HG02970 (cell line): ENCODE measurements at regions not wholly inside any gene's neighbourhood (a gene's known extent, or its start where the extent isn't known, plus 50 kb on each side); places are given as distances from the start of the nearest gene placed in this dataset.

ENCODE experiments used
- ATAC-seq: cut with Tn5 transposase; IDR thresholded peaks from one replicate; pipeline ENCODE4 v1.9.1; 2021; ENCODE audit warnings: mild to moderate bottlenecking, moderate library complexity, moderate number of reproducible peaks; ENCODE audit not compliant: unreplicated experiment, low FRiP score

DNA sequence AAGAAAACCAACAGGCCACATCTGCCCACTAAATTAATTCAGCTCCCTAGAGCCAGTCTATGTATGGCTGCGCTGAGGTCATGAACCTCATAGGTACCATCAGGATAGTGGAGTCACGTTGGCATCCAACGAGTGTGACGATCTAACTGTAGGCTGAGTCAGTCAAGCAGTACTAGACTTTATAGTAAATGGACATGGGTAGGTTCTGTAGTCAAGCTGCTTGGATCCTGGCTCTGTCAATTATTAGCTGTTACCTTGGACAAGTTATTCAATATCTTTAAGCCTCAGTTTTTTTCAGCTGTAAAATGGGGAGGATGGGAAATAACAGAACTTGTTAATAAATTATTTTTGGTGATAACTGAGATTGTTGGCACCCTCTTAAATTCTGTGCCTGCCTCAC lies 432.4 kb upstream of the RASGEF1B start:
- ATAC-seq: no peak

DNA sequence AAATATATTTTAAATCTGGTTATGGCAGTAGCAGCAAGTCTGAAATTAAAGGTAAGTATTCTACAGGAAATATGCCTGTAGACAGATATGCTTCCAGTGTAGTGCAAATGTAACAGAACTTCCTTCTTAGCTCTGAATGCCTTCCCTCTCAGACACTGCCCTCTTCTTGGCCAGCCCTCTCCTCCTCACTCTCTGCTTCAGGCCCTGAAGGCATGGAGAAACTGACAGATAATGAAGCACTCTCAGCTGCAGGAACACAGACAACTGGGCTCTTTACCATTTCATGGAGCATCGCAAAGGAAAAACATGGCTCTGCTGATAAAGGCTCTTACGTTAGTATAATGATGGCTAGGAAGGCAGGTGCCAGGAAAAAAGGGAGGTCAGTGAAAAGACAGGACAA lies 431.5 kb upstream of the RASGEF1B start:
- ATAC-seq: no peak

GRCh38 chr4:81898862-81899504 lies 427.3 kb upstream of the RASGEF1B start:
- no peak for ATAC-seq

GRCh38 chr4:81896936-81897335 lies 425.2 kb upstream of the RASGEF1B start:
- no peak for ATAC-seq

DNA sequence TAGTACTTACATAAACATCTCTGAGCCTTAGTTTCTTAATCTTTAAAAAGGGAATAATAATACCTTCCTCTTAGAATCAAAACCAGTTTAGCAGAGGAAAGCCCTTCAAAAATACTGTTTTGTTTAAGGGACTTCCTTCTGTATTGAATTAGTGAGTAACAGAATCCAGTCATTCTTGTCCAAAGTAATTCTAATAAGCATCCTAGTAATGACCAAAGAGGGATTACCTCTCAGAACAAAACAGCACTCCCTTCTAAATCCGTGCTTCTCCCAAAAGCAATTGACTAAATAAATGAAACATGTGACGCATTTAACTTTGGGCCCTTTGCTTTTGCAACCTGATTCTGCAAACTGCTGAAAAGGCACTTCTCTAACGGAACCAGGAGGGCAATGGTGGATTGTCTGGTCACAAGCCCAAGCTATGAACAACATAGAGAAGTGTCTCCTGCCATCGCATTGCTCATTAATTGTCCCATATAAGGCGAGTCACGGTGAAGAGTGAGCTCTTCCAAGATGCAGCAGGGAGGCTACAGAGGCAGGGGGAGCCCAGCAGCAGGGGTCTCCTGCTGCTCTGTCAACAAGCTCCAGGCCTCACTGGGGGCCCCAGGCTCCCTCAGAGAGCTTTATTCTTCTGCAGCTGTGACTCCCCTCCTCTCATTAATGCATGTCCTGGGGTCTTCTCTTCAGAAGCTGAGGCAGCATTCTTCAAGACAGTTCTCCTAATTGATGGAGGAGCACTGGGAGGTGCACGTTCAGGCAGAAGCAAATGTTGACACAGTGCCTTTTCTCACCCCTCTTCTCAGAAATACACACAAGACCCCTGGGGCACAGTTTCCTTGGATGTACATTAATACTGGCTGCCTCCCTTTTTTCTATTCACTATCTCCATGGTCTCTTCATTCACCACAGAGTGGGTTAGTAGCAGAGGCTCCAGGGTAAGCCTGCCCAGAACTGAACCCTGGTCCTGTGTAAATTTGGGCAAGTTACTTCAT lies 419.6 kb upstream of the RASGEF1B start:
- ATAC-seq: no peak

DNA sequence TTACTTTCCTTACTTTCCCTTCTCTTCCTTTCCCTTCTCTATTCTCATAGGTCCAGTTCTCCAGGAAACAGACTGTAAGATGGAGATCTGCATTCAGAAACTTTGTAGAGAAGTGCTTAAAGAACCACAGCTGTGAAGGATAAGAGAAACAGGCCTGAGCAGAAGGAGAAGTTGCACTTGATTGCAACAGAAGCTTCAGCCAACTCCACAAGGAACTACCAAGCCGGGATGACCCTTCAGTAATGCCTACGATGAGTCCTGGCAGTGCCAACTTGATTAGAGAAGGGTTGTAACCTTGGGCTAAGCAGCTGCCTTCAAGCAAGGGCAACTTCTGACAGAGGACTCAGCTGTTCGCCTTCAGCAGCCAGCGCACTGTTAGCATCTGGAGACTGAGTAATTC lies 413.3 kb upstream of the RASGEF1B start:
- ATAC-seq: no peak

GRCh38 chr4:81883530-81884450 lies 412.1 kb upstream of the RASGEF1B start:
- no peak for ATAC-seq

DNA sequence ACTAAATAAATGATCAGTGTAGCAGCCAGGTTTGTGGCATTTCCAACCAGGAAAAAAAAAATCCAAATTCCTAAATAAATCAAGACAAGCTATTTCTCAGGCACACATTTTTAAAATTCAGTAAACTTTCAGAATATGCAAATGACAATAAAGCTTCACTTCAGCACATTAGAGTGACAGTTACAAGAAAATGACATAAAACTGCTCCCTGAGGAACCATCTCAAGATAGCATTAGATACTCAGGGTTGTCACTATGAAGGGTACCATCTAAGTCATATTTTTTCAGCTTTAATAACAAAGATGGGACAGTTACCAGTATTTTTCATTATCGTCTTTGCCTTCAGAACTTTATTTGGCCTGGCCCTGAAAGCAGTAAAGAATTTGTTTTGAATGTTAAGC lies 411.3 kb upstream of the RASGEF1B start:
- ATAC-seq: no peak

- no peak for ATAC-seq
Measured at GRCh38 chr4:81881855-81882621, 410.3 kb upstream of the RASGEF1B start.

GRCh38 chr4:81876106-81876505 lies 404.4 kb upstream of the RASGEF1B start:
- ATAC-seq: no peak

- ATAC-seq: no peak
Measured at GRCh38 chr4:81874661-81875515, 403.2 kb upstream of the RASGEF1B start.

DNA sequence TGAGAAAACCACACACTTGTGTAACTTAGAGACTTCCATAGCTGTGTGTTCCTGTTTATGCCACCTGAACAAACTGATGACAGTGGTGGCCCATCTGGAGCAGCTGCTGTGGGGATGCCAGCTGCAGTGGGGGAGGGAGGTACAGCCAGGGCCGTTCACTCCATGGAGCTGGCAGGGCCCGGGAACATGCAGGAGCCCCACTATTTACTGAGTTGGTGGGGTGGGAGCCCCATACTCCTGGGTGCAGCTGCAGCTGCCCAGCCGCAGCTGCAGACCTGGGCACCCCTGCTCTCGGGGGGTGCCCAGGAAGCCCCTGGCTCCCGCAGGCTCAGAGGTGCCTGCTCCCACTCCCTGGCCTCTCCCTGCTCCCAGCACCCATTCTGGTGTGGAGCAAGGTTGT lies 398.6 kb upstream of the RASGEF1B start:
- ATAC-seq: no peak

GRCh38 chr4:81860111-81860510 lies 388.4 kb upstream of the RASGEF1B start:
- no peak for ATAC-seq

DNA sequence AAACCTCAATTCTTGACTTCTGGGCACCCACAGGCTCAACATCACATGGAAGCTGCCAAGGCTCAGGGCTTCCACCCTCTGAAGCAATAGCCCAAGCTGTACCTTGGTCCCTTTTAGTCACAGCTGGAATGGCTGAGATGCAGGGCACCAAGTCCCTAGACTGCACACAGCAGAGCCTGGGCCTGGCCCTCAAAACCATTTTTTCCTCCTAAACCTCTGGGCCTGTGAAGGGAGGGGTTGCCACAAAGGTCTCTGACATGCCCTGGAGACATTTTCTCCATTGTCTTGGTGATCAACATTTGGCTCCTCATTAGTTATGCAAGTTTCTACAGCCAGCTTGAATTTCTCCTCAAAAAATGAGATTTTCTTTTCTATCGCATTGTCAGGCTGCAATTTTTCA lies 382.7 kb upstream of the RASGEF1B start:
- ATAC-seq: no peak

GRCh38 chr4:81852031-81852715 lies 380.5 kb upstream of the RASGEF1B start:
- ATAC-seq: no peak

- no peak for ATAC-seq
Measured at GRCh38 chr4:81850701-81851100, 379.0 kb upstream of the RASGEF1B start.

DNA sequence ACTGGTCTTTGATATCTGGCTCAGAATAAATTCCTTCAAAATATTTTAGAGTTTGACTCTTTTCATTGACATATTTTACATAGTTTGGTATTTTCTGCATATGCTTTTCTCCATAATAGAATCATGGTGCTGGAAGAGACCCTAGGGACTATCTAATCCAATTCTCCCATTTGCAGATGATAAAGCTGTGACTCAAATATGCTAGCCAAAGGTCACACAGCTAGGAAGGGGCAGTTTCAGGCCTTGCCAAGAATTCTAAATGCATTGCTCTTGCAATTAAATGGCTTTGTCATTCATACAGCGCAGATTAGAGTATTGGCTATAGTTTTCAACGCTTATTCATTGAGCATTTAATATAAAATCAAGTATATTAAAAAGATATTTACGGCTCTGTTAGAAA lies 374.1 kb upstream of the RASGEF1B start:
- no peak for ATAC-seq

DNA sequence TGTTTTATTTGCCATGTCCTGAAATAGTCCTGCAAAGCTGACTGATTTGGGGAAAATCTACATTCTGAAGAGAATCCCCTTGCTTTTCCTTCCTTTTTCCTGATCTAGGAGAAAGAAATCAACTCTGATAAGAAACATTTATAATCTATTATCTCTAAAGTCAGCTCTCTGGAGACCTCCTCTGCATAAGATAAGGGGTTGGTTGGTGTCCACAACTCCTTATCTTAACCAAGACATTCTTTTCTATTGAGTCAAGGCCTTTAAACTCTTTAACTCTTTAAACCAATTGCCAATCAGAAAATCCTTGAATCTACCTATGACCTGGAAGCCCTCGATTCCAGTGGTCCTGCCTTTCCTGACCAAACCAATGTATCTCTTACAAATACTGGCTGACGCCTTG lies 373.6 kb upstream of the RASGEF1B start:
- no peak for ATAC-seq

GRCh38 chr4:81844717-81845116 lies 373.0 kb upstream of the RASGEF1B start:
- ATAC-seq: peak; percentile 81
